Hepatocyte (in vitro differentiated cells): ENCODE measurements at regions not wholly inside any gene's neighbourhood (a gene's known extent, or its start where the extent isn't known, plus 50 kb on each side); places are given as distances from the start of the nearest gene placed in this dataset.

Experiments used
- CTCF ChIP-seq: fragments of 200-600 bp; sonication (generic); IDR thresholded peaks from 2 replicates; pipeline ENCODE4 v1.5.1; 2016; ENCODE audit warnings: antibody characterized with exemption, mild to moderate bottlenecking; ENCODE audit not compliant: poor library complexity
- EZH2 ChIP-seq: fragments of 200-600 bp; sonication (generic); IDR thresholded peaks from 2 replicates; pipeline ENCODE4 v1.6.1; 2016; ENCODE audit warnings: antibody characterized with exemption, mild to moderate bottlenecking, borderline replicate concordance
- EZH2phosphoT487 ChIP-seq: fragments of 200-600 bp; sonication (generic); IDR thresholded peaks from one replicate; pipeline ENCODE4 v1.6.1; 2018; ENCODE audit warnings: antibody characterized with exemption, mild to moderate bottlenecking, low read depth, moderate library complexity; ENCODE audit not compliant: unreplicated experiment, severe bottlenecking

- TF ChIP-seq EZH2phosphoT487, result no peak
- TF ChIP-seq CTCF, result no peak
- no peak for TF ChIP-seq EZH2
Observed at GRCh38 chr6:82085701-82086100, 161.8 kb downstream of the IBTK start.
